Peyer's patch (tissue), 4 donors: ENCODE measurements at regions not wholly inside any gene's neighbourhood (a gene's known extent, or its start where the extent isn't known, plus 50 kb on each side); places are given as distances from the start of the nearest gene placed in this dataset.

ENCODE experiments used
- POLR2A ChIP-seq, 2 donors: fragments of 450-650 bp; IDR thresholded peaks; one replicate each; pipeline ENCODE4 v1.5.1; 2017; ENCODE audit warnings: antibody characterized with exemption in 2 of 2, mild to moderate bottlenecking in 2 of 2, moderate library complexity in 2 of 2
- TF ChIP-seq, protein P1 (sequence below), 6 experiments: fragments of 450-650 bp in 4 of 6; fragments of 200-600 bp in 2 of 6; sonication (generic) in 1 of 6; IDR thresholded peaks; one replicate each; pipeline ENCODE4 v1.5.1; 2017 to 2019; ENCODE audit warnings: antibody characterized with exemption in 6 of 6, mild to moderate bottlenecking in 3 of 6, moderate library complexity in 1 of 6

- TF ChIP-seq, protein P1, sequence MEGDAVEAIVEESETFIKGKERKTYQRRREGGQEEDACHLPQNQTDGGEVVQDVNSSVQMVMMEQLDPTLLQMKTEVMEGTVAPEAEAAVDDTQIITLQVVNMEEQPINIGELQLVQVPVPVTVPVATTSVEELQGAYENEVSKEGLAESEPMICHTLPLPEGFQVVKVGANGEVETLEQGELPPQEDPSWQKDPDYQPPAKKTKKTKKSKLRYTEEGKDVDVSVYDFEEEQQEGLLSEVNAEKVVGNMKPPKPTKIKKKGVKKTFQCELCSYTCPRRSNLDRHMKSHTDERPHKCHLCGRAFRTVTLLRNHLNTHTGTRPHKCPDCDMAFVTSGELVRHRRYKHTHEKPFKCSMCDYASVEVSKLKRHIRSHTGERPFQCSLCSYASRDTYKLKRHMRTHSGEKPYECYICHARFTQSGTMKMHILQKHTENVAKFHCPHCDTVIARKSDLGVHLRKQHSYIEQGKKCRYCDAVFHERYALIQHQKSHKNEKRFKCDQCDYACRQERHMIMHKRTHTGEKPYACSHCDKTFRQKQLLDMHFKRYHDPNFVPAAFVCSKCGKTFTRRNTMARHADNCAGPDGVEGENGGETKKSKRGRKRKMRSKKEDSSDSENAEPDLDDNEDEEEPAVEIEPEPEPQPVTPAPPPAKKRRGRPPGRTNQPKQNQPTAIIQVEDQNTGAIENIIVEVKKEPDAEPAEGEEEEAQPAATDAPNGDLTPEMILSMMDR (IDR thresholded peaks at IDR 0.05) = no peak
- TF ChIP-seq POLR2A (IDR thresholded peaks at IDR 0.05) = no peak
These were observed 531.6 kb downstream of the CAAP1 start for GRCh38 chr9:26361010-26361409.
